ENCODE measurements at regions not wholly inside any gene's neighbourhood (a gene's known extent, or its start where the extent isn't known, plus 50 kb on each side); places are given as distances from the start of the nearest gene placed in this dataset.

DNA sequence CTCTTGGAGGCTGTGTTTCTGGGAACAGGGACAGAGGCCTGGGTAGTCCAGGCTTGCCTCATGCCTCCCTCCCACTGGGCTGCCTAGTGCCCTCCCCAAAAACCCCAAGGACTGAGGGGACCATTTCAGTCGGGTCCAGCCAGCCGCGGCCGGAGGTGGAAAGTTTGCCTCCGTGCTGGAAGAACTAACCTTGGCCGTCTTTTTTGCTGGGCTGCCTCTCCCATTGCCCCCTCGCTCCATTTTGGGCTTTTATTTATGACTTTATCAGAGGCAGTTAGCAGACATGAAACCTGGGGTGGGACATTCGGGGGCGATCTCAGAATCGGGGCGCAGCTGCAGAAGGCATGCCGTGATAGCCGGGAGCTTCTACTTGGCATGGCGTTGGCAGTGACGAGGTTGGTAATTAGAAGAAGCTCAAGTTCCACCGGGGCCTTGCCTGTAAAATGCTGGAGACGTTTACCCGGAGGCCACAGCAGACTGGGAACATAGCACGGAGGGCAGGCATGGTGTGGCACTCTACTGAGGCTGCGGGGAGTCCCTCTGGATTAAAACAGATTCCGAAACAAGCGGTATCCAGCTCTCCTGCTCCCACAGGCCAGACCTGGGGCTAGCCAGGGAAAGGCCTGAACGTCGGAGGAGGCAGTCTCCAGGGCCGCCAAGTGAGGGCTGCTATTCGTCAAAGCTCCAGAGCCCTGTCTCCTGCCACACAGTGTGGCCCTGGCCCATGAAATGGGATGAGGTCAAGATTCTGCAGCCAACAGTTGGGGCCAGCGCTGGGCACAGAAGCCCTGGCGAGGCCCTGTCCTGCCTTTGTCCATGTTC is 76.4 kb upstream of the PPARA start:
- DNase-seq, result peak in 1 of 2 donors; percentile 68
- peaks cover 0 to 11% (median 0%) of the 10 kb centered on the region in 3 donors for H3K27me3 ChIP-seq (ENCODE audit: control insufficient read depth in 3 of 3, insufficient read depth in 3 of 3, low read length in 3 of 3)
- 11 to 32% (median 30%) methylated on average over 28 of the region's 28 CpGs for WGBS, 3 donors
- no peak for FAIRE-seq
- H3K4me3 ChIP-seq (ENCODE audit: low read depth in 1 of 3, low read length in 3 of 3), result peak overlapping the region; percentile 75 to 88 (median 75)
- peak overlapping the region in 2 of 3 donors; percentile 91 to 100 for H3K27ac ChIP-seq (ENCODE audit: low read depth in 1 of 3, low read length in 2 of 3)
- H3K36me3 ChIP-seq (ENCODE audit: control insufficient read depth in 3 of 3, insufficient read depth in 2 of 3, low read depth in 1 of 3, low read length in 3 of 3), result peaks cover 0 to 44% (median 0%) of the 10 kb centered on the region in 3 donors
- H3K9me3 ChIP-seq (ENCODE audit: control insufficient read depth in 2 of 2, insufficient read depth in 1 of 2, low read depth in 1 of 2, low read length in 1 of 2), result no peaks in the 10 kb centered on the region
- peaks cover 0 to 30% (median 3%) of the 10 kb centered on the region in 3 donors for H3K4me1 ChIP-seq (ENCODE audit: control insufficient read depth in 3 of 3, insufficient read depth in 2 of 3, low read depth in 1 of 3, low read length in 2 of 3)

DNA sequence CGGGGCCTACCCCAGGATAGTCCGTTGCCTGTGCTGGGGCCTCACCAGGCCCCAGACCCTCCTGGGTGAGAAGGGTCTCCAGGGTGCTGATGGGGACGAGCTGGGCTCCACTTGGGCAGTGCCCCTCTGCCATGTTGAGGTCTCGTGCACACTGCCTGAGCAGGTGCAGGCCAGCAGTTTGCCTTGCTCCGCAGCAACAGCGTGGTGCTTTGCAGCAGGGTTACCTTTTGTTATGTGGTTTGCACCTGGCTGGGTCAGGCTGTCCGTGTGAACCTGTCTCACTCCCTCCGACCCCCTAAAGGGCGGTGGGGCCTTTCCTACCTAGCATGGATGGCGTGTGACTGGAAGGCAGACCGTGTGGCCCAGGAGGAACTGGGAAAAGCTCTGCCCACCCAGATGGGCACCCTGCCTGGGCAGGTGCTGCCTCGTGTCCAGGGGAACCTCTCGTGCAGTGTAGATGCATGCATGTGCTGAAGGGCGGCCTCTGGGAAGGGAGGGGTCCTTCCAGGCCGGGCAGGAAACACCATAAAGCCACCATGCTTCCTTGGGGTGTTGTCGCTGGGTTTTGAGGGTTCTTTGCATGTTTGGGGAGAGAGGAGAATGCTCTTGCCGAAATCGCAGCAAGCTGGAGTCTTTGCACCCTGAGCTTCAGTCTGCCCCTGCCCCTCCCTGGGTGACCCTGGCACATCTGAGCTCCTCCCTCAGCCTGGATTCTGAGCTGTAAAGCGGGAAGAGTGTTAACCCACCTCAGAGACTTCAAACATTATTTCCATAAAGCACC is 75.4 kb upstream of the PPARA start:
- Histone ChIP-seq H3K4me1 (ENCODE audit: control insufficient read depth in 3 of 3, insufficient read depth in 2 of 3, low read depth in 1 of 3, low read length in 2 of 3) (peaks cover 0 to 19% (median 5%) of the 10 kb centered on the region in 3 donors), H3K27me3 (ENCODE audit: control insufficient read depth in 3 of 3, insufficient read depth in 3 of 3, low read length in 3 of 3) (peaks cover 0 to 5% (median 0%) of the 10 kb centered on the region in 3 donors), H3K9me3 (ENCODE audit: control insufficient read depth in 2 of 2, insufficient read depth in 1 of 2, low read depth in 1 of 2, low read length in 1 of 2) (no peaks in the 10 kb centered on the region), H3K4me3 (ENCODE audit: low read depth in 1 of 3, low read length in 3 of 3) (peak overlapping the region in 2 of 3 donors; percentile 17 to 88), H3K27ac (ENCODE audit: low read depth in 1 of 3, low read length in 2 of 3) (peak overlapping the region in 2 of 3 donors; percentile 91 to 100), H3K36me3 (ENCODE audit: control insufficient read depth in 3 of 3, insufficient read depth in 2 of 3, low read depth in 1 of 3, low read length in 3 of 3) (peaks cover 0 to 53% (median 0%) of the 10 kb centered on the region in 3 donors)
- 10 to 27% (median 27%) methylated on average over 19 of the region's 19 CpGs for WGBS, 3 donors
- DNase-seq, result peak in 1 of 2 donors; percentile 73
- no peak for FAIRE-seq

- Histone ChIP-seq H3K27ac (ENCODE audit: low read depth in 1 of 3, low read length in 2 of 3) (peak overlapping the region in 2 of 3 donors; percentile 83 to 100), H3K36me3 (ENCODE audit: control insufficient read depth in 3 of 3, insufficient read depth in 2 of 3, low read depth in 1 of 3, low read length in 3 of 3) (peaks cover 0 to 55% (median 0%) of the 10 kb centered on the region in 3 donors), H3K4me3 (ENCODE audit: low read depth in 1 of 3, low read length in 3 of 3) (peak overlapping the region in 1 of 3 donors; percentile 24), H3K27me3 (ENCODE audit: control insufficient read depth in 3 of 3, insufficient read depth in 3 of 3, low read length in 3 of 3) (peaks cover 0 to 3% (median 0%) of the 10 kb centered on the region in 3 donors), H3K4me1 (ENCODE audit: control insufficient read depth in 3 of 3, insufficient read depth in 2 of 3, low read depth in 1 of 3, low read length in 2 of 3) (peaks cover 0 to 18% (median 5%) of the 10 kb centered on the region in 3 donors), H3K9me3 (ENCODE audit: control insufficient read depth in 2 of 2, insufficient read depth in 1 of 2, low read depth in 1 of 2, low read length in 1 of 2) (no peaks in the 10 kb centered on the region)
- WGBS, 3 donors, result 26 to 49% (median 42%) methylated on average over 15 of the region's 15 CpGs
- FAIRE-seq, result no peak
- peak in 1 of 2 donors; percentile 32 for DNase-seq
Measured at GRCh38 chr22:46075764-46076531, 74.4 kb upstream of the PPARA start.

GRCh38 chr22:46076651-46077339 is 73.5 kb upstream of the PPARA start:
- Histone ChIP-seq H3K4me1 (ENCODE audit: control insufficient read depth in 3 of 3, insufficient read depth in 2 of 3, low read depth in 1 of 3, low read length in 2 of 3) (peaks cover 0 to 18% (median 5%) of the 10 kb centered on the region in 3 donors), H3K27me3 (ENCODE audit: control insufficient read depth in 3 of 3, insufficient read depth in 3 of 3, low read length in 3 of 3) (peaks cover 0 to 3% (median 0%) of the 10 kb centered on the region in 3 donors), H3K27ac (ENCODE audit: low read depth in 1 of 3, low read length in 2 of 3) (peak overlapping the region; percentile 17 to 83 (median 43)), H3K4me3 (ENCODE audit: low read depth in 1 of 3, low read length in 3 of 3) (peak overlapping the region in 1 of 3 donors; percentile 4), H3K36me3 (ENCODE audit: control insufficient read depth in 3 of 3, insufficient read depth in 2 of 3, low read depth in 1 of 3, low read length in 3 of 3) (peaks cover 0 to 62% (median 0%) of the 10 kb centered on the region in 3 donors), H3K9me3 (ENCODE audit: control insufficient read depth in 2 of 2, insufficient read depth in 1 of 2, low read depth in 1 of 2, low read length in 1 of 2) (no peaks in the 10 kb centered on the region)
- DNase-seq (peak in 1 of 2 donors; percentile 76), FAIRE-seq (no peak)
- WGBS, 3 donors, result 27 to 52% (median 50%) methylated on average over 22 to 23 of the region's 23 CpGs

DNA sequence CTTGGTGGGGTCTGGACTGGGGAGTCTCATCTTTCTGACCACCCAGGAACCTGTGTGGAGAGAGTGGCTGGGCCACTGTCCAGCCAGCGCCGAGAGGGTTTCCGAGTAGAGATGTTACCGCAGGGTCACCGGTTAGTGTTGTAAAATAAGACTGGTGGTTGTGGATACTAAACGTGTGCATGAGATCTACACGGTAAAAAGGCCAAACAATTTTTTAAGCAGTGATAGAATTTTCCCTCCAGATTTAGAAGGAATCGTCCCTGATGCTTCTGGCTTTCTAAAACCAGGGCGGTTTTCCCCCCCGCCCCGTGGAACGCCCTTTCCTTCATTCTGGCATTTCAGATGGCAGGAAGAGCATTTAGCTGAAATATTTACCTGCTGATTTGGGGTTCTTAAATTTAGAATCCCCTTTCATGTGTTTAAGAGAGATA is 72.6 kb upstream of the PPARA start:
- no peak overlapping the region for H3K4me3 ChIP-seq (ENCODE audit: low read depth in 1 of 3, low read length in 3 of 3)
- no peaks in the 10 kb centered on the region for H3K9me3 ChIP-seq (ENCODE audit: control insufficient read depth in 2 of 2, insufficient read depth in 1 of 2, low read depth in 1 of 2, low read length in 1 of 2)
- WGBS, 3 donors, result 56 to 69% (median 68%) methylated on average over 12 of the region's 12 CpGs
- no peak for FAIRE-seq
- peaks cover 0 to 18% (median 5%) of the 10 kb centered on the region in 3 donors for H3K4me1 ChIP-seq (ENCODE audit: control insufficient read depth in 3 of 3, insufficient read depth in 2 of 3, low read depth in 1 of 3, low read length in 2 of 3)
- H3K27me3 ChIP-seq (ENCODE audit: control insufficient read depth in 3 of 3, insufficient read depth in 3 of 3, low read length in 3 of 3), result peaks cover 0 to 3% (median 0%) of the 10 kb centered on the region in 3 donors
- H3K36me3 ChIP-seq (ENCODE audit: control insufficient read depth in 3 of 3, insufficient read depth in 2 of 3, low read depth in 1 of 3, low read length in 3 of 3), result peaks cover 0 to 63% (median 0%) of the 10 kb centered on the region in 3 donors
- H3K27ac ChIP-seq (ENCODE audit: low read depth in 1 of 3, low read length in 2 of 3), result peak overlapping the region in 2 of 3 donors; percentile 41 to 83
- no peak for DNase-seq

GRCh38 chr22:46078241-46079092 is 71.9 kb upstream of the PPARA start:
- Histone ChIP-seq H3K27me3 (ENCODE audit: control insufficient read depth in 3 of 3, insufficient read depth in 3 of 3, low read length in 3 of 3) (peaks cover 0 to 1% (median 0%) of the 10 kb centered on the region in 3 donors), H3K9me3 (ENCODE audit: control insufficient read depth in 2 of 2, insufficient read depth in 1 of 2, low read depth in 1 of 2, low read length in 1 of 2) (no peaks in the 10 kb centered on the region), H3K4me3 (ENCODE audit: low read depth in 1 of 3, low read length in 3 of 3) (no peak overlapping the region), H3K4me1 (ENCODE audit: control insufficient read depth in 3 of 3, insufficient read depth in 2 of 3, low read depth in 1 of 3, low read length in 2 of 3) (peaks cover 0 to 17% (median 5%) of the 10 kb centered on the region in 3 donors), H3K27ac (ENCODE audit: low read depth in 1 of 3, low read length in 2 of 3) (peak overlapping the region; percentile 25 to 89 (median 28)), H3K36me3 (ENCODE audit: control insufficient read depth in 3 of 3, insufficient read depth in 2 of 3, low read depth in 1 of 3, low read length in 3 of 3) (peaks cover 0 to 63% (median 0%) of the 10 kb centered on the region in 3 donors)
- DNase-seq (no peak), FAIRE-seq (no peak)
- WGBS, 3 donors, result 57 to 79% (median 78%) methylated on average over 39 to 40 of the region's 40 CpGs
